WERI-Rb-1 (cell line): ENCODE measurements at regions not wholly inside any gene's neighbourhood (a gene's known extent, or its start where the extent isn't known, plus 50 kb on each side); places are given as distances from the start of the nearest gene placed in this dataset.
A peak's percentile ranks its signal among the peaks of the same experiment; 100 is the strongest.

Experiments used
- DNase-seq: peaks from one replicate; pipeline ENCODE4 v3.0.0-alpha.2; 2020
- H3K27ac ChIP-seq: fragments of 250-450 bp; sonication (Bioruptor Pico); 2 replicates; pipeline ENCODE4 v1.5.1; 2020; ENCODE audit warnings: mild to moderate bottlenecking, moderate library complexity
- H3K27me3 ChIP-seq: fragments of 250-450 bp; sonication (Bioruptor Pico); 2 replicates; pipeline ENCODE4 v1.5.1; 2021; ENCODE audit warnings: mild to moderate bottlenecking, low read depth, moderate library complexity; ENCODE audit not compliant: insufficient read depth, severe bottlenecking
- H3K36me3 ChIP-seq: fragments of 250-450 bp; sonication (Bioruptor Pico); 2 replicates; pipeline ENCODE4 v1.5.1; 2020; ENCODE audit warnings: mild to moderate bottlenecking, moderate library complexity
- H3K4me3 ChIP-seq: 2 replicates; pipeline ENCODE4 v1.5.1; 2011; ENCODE audit warnings: low read depth, mild to moderate bottlenecking, control low read depth, low read length
- H3K9me3 ChIP-seq: fragments of 250-450 bp; sonication (Bioruptor Pico); 2 replicates; pipeline ENCODE4 v1.5.1; 2021; ENCODE audit warnings: mild to moderate bottlenecking, moderate library complexity; ENCODE audit not compliant: severe bottlenecking
- CTCF ChIP-seq: IDR thresholded peaks from 2 replicates; pipeline ENCODE4 v1.5.1; 2011; ENCODE audit warnings: low read depth, mild to moderate bottlenecking, control low read depth, inconsistent platforms, low read length

DNA sequence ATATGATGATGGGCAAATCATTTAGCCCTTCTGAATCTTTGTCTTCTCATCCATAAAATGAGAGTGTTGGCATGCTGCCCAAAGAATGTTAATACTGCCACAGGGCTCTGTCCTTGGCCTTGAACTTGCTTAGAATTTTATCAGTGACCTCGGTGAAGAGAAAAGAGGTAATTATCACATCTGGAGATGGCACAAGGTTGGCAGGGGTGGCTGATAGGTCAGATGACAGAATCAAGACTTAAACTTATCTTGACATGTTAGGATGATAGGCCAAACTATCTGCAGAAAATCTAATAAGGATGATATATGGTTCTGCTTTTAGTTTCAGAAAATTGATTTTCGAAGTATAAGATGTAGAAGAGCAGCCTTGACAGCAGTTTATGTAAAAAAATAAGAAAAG lies 599.1 kb upstream of the CLINT1 start:
- H3K9me3 ChIP-seq, result no peaks in the 10 kb centered on the region
- H3K27ac ChIP-seq, result no peak overlapping the region
- no peaks in the 10 kb centered on the region for H3K27me3 ChIP-seq
- H3K4me3 ChIP-seq, result no peak overlapping the region
- no peak for DNase-seq
- no peak for TF ChIP-seq CTCF
- no peaks in the 10 kb centered on the region for H3K36me3 ChIP-seq

DNA sequence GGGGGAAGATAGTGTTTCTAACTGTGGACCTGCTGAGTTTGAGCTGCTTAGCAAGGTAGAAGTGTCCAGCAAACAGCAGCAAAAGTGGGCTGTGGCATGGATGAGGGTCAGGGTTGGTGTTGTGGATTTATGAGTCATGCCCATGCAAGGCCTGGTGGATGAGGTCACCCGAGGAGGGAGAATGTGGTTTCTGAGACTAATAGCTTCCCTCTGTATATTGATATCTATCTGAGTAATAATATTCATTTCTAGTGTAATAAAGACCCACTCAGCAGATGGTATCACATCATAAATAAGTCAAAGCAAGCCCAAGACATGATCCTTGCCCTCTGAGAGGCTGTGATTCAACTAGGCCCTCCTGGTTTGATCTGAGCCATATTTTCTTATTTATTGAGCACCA lies 597.8 kb upstream of the CLINT1 start:
- no peak for TF ChIP-seq CTCF
- Histone ChIP-seq H3K27me3 (no peaks in the 10 kb centered on the region), H3K9me3 (no peaks in the 10 kb centered on the region), H3K36me3 (no peaks in the 10 kb centered on the region), H3K4me3 (no peak overlapping the region), H3K27ac (no peak overlapping the region)
- DNase-seq, result no peak

DNA sequence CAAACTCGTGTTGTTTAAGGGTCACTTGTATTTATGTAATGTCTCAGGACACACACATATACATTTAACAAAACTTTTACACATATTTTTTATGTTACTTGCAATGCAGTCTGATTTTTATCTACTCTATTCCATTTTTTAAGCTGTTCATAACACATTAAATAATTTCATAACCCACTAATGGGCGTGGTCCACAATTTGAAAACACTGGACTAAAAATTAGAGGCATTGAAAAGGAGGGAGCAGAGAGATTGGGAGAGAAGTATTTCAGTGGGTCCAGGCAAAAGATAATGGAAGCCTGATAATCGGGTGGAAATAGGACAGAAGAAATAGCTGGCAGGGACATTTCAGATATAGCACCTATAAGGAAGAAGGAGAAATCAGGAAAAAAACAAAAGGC lies 597.3 kb upstream of the CLINT1 start:
- no peaks in the 10 kb centered on the region for H3K36me3 ChIP-seq
- H3K27me3 ChIP-seq, result no peaks in the 10 kb centered on the region
- no peaks in the 10 kb centered on the region for H3K9me3 ChIP-seq
- no peak overlapping the region for H3K4me3 ChIP-seq
- no peak for DNase-seq
- TF ChIP-seq CTCF, result no peak
- no peak overlapping the region for H3K27ac ChIP-seq

DNA sequence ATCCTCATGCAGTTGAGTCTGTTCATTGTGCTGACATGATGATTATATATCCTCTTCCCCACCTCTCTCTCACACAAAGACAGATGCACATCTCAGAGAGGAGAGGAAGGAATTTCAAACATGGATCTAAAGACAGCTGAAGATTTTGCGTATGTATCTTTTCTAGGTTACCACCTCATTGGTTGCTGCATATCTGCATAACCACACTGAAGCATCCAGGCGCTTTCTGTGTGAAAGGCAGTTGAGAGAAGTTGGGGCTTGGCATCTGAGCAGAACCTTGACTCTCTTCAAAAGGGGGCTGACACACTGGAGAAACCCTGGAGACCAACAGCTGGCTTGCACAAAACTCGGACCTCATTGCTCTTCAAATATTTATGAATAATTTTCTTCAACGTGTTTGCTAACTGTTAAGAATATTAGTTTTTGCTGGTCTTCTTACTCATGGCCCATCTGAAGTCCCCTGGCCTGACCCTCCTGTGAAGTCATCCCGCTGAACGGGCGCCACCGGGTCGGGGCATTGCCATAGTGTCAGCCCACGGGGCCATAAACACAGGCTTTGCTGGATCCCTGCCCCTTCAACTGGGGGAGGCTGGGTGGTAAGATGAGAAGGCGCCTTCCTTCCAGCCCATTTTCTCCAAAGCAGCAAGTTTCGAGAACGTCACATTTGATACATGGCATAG lies 593.2 kb upstream of the CLINT1 start:
- no peak for DNase-seq
- no peak for TF ChIP-seq CTCF

DNA sequence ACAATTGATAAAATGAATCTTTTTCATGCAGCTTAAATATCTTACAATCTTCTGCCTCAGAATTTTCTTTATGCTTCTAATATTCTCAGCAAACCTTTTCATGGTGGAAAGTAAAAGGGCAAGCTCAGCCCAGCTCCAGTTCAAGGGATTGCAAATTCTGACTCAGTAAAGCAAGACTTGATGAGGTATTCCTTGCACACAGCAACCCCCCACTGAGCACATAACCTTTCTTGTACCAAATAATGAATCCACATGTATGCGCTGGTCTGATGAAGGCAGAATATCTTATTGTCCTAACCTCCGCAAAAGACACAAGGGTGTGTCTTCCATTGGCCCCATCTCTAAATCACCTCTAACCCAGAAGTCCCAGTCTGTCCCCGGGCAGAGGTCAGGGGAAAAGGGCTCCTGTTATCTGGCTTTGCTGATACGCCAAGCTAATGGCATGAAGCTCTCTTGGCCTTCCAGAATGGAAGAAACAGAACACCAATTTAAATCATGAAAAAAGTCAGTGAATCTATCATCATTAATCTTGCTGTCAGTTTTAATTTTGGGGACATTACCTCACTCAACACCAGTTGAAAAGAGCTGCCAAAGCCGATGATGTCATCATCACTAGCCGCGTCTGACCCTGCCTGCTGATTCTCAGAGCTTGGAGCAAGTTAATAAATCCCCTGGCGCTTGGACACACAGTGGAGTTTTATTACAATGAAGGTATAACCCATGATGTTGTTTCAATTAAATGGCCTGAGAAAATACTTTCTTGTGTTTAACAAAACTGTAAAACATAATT lies 592.5 kb upstream of the CLINT1 start:
- Histone ChIP-seq H3K36me3 (no peaks in the 10 kb centered on the region), H3K9me3 (no peaks in the 10 kb centered on the region), H3K4me3 (no peak overlapping the region), H3K27me3 (no peaks in the 10 kb centered on the region), H3K27ac (no peak overlapping the region)
- peak; percentile 59 for DNase-seq
- TF ChIP-seq CTCF, result no peak

More for the DNA sequence above, 593.2 kb upstream of the CLINT1 start:
- H3K4me3 ChIP-seq, result no peak overlapping the region
- no peak overlapping the region for H3K27ac ChIP-seq
- H3K27me3 ChIP-seq, result no peaks in the 10 kb centered on the region
- no peaks in the 10 kb centered on the region for H3K36me3 ChIP-seq
- no peaks in the 10 kb centered on the region for H3K9me3 ChIP-seq
